ENCODE measurements at regions not wholly inside any gene's neighbourhood (a gene's known extent, or its start where the extent isn't known, plus 50 kb on each side); places are given as distances from the start of the nearest gene placed in this dataset.
A peak's percentile ranks its signal among the peaks of the same experiment; 100 is the strongest.

GRCh38 chr16:54579106-54579728, 292.6 kb upstream of the IRX3 start:
- Mint-ChIP-seq H3K36me3 (no peaks in the 10 kb centered on the region), H3K27ac (peak overlapping the region in 1 of 6 donors; percentile 1), H3K27me3 (ENCODE audit: low read depth in 3 of 3) (peaks cover 0 to 6% (median 2%) of the 10 kb centered on the region in 3 donors), H3K4me1 (no peaks in the 10 kb centered on the region), H3K4me3 (no peak overlapping the region), H3K9me3 (peaks cover 0 to 5% (median 0%) of the 10 kb centered on the region in 6 donors)
- no peak for DNase-seq

- no peaks in the 10 kb centered on the region for H3K36me3 Mint-ChIP-seq
- no peak overlapping the region for H3K4me3 Mint-ChIP-seq
- no peak overlapping the region for H3K27ac Mint-ChIP-seq
- H3K9me3 Mint-ChIP-seq, result peaks cover 0 to 5% (median 0%) of the 10 kb centered on the region in 6 donors
- no peak for DNase-seq
- peaks cover 0 to 6% (median 2%) of the 10 kb centered on the region in 3 donors for H3K27me3 Mint-ChIP-seq (ENCODE audit: low read depth in 3 of 3)
- no peaks in the 10 kb centered on the region for H3K4me1 Mint-ChIP-seq
Observed at GRCh38 chr16:54577651-54578128, 291.1 kb upstream of the IRX3 start.

- DNase-seq, result no peak
- Mint-ChIP-seq H3K36me3 (no peaks in the 10 kb centered on the region), H3K27me3 (ENCODE audit: low read depth in 3 of 3) (peaks cover 0 to 6% (median 2%) of the 10 kb centered on the region in 3 donors), H3K4me3 (no peak overlapping the region), H3K9me3 (peaks cover 0 to 5% (median 0%) of the 10 kb centered on the region in 6 donors), H3K27ac (no peak overlapping the region), H3K4me1 (no peaks in the 10 kb centered on the region)
Observed at GRCh38 chr16:54576785-54577184, 290.2 kb upstream of the IRX3 start.

- H3K4me1 Mint-ChIP-seq, result no peaks in the 10 kb centered on the region
- H3K4me3 Mint-ChIP-seq, result no peak overlapping the region
- H3K27ac Mint-ChIP-seq, result no peak overlapping the region
- H3K9me3 Mint-ChIP-seq, result no peaks in the 10 kb centered on the region
- DNase-seq, result no peak
- no peaks in the 10 kb centered on the region for H3K36me3 Mint-ChIP-seq
- H3K27me3 Mint-ChIP-seq (ENCODE audit: low read depth in 3 of 3), result peaks cover 0 to 2% (median 0%) of the 10 kb centered on the region in 3 donors
Observed at GRCh38 chr16:54568906-54569807, 282.6 kb upstream of the IRX3 start.

GRCh38 chr16:54564841-54565240, 278.3 kb upstream of the IRX3 start:
- Mint-ChIP-seq H3K27me3 (ENCODE audit: low read depth in 3 of 3) (peaks cover 0 to 1% (median 0%) of the 10 kb centered on the region in 3 donors), H3K27ac (no peak overlapping the region), H3K36me3 (no peaks in the 10 kb centered on the region), H3K4me1 (no peaks in the 10 kb centered on the region), H3K4me3 (no peak overlapping the region), H3K9me3 (no peaks in the 10 kb centered on the region)
- no peak for DNase-seq

- H3K36me3 Mint-ChIP-seq, result no peaks in the 10 kb centered on the region
- no peak overlapping the region for H3K4me3 Mint-ChIP-seq
- DNase-seq, result no peak
- H3K27ac Mint-ChIP-seq, result no peak overlapping the region
- H3K4me1 Mint-ChIP-seq, result no peaks in the 10 kb centered on the region
- H3K27me3 Mint-ChIP-seq (ENCODE audit: low read depth in 3 of 3), result peaks cover 0 to 4% (median 2%) of the 10 kb centered on the region in 3 donors
- peaks cover 0 to 9% (median under 1%) of the 10 kb centered on the region in 6 donors for H3K9me3 Mint-ChIP-seq
Observed at GRCh38 chr16:54554581-54554980, 268.0 kb upstream of the IRX3 start.

- no peaks in the 10 kb centered on the region for H3K4me1 Mint-ChIP-seq
Observed at GRCh38 chr16:54548281-54548680, 261.7 kb upstream of the IRX3 start.

GRCh38 chr16:54547052-54547451, 260.5 kb upstream of the IRX3 start:
- Mint-ChIP-seq H3K9me3 (peaks cover 0 to 6% (median 0%) of the 10 kb centered on the region in 6 donors), H3K27ac (no peak overlapping the region), H3K4me1 (no peaks in the 10 kb centered on the region), H3K4me3 (no peak overlapping the region), H3K36me3 (no peaks in the 10 kb centered on the region), H3K27me3 (ENCODE audit: low read depth in 3 of 3) (peaks cover 0 to 4% (median 2%) of the 10 kb centered on the region in 3 donors)
- no peak for DNase-seq

More at GRCh38 chr16:54548281-54548680, 261.7 kb upstream of the IRX3 start:
- Mint-ChIP-seq H3K27ac (no peak overlapping the region), H3K36me3 (no peaks in the 10 kb centered on the region), H3K4me3 (no peak overlapping the region), H3K27me3 (ENCODE audit: low read depth in 3 of 3) (peaks cover 0 to 2% (median 2%) of the 10 kb centered on the region in 3 donors), H3K9me3 (peaks cover 0 to 9% (median 0%) of the 10 kb centered on the region in 6 donors)
- DNase-seq, result no peak

- Mint-ChIP-seq H3K27me3 (ENCODE audit: low read depth in 3 of 3) (peaks cover 0 to 4% (median 2%) of the 10 kb centered on the region in 3 donors), H3K4me3 (no peak overlapping the region), H3K36me3 (no peaks in the 10 kb centered on the region), H3K9me3 (peaks cover 0 to under 1% (median 0%) of the 10 kb centered on the region in 6 donors), H3K27ac (no peak overlapping the region), H3K4me1 (no peaks in the 10 kb centered on the region)
- DNase-seq, result no peak
Observed at GRCh38 chr16:54546521-54546920, 259.9 kb upstream of the IRX3 start.

- Mint-ChIP-seq H3K4me3 (no peak overlapping the region), H3K27ac (no peak overlapping the region), H3K36me3 (no peaks in the 10 kb centered on the region), H3K27me3 (ENCODE audit: low read depth in 3 of 3) (peaks cover 0 to 4% (median 2%) of the 10 kb centered on the region in 3 donors), H3K9me3 (no peaks in the 10 kb centered on the region), H3K4me1 (no peaks in the 10 kb centered on the region)
- DNase-seq, result no peak
Observed at GRCh38 chr16:54545854-54546511, 259.4 kb upstream of the IRX3 start.

GRCh38 chr16:54544553-54545180, 258.1 kb upstream of the IRX3 start:
- Mint-ChIP-seq H3K4me1 (no peaks in the 10 kb centered on the region), H3K4me3 (no peak overlapping the region), H3K27me3 (ENCODE audit: low read depth in 3 of 3) (peaks cover 0 to 4% (median 2%) of the 10 kb centered on the region in 3 donors), H3K9me3 (no peaks in the 10 kb centered on the region), H3K27ac (no peak overlapping the region), H3K36me3 (no peaks in the 10 kb centered on the region)
- DNase-seq, result no peak

GRCh38 chr16:54542805-54543505, 256.4 kb upstream of the IRX3 start:
- Mint-ChIP-seq H3K9me3 (no peaks in the 10 kb centered on the region), H3K27ac (no peak overlapping the region), H3K4me1 (no peaks in the 10 kb centered on the region), H3K4me3 (no peak overlapping the region), H3K27me3 (ENCODE audit: low read depth in 3 of 3) (peaks cover 0 to 4% (median 2%) of the 10 kb centered on the region in 3 donors), H3K36me3 (no peaks in the 10 kb centered on the region)
- no peak for DNase-seq

Measured in immature natural killer cell (primary cell).